ENCODE measurements at regions not wholly inside any gene's neighbourhood (a gene's known extent, or its start where the extent isn't known, plus 50 kb on each side); places are given as distances from the start of the nearest gene placed in this dataset.
"Not testable (repeated sequence)": the region's sequence is repeated elsewhere in the genome, so short reads cannot be mapped to it uniquely, and the experiment has no call there.

GRCh38 chr1:120541394-120541793 lies 126.6 kb downstream of the NBPF8 start:
- H3K4me3 ChIP-seq (replicated peaks in 1 of 2; ENCODE audit: low read depth in 2 of 2, low read length in 2 of 2); DNase-seq (ENCODE audit: low read depth in 2 of 2): not testable (repeated sequence)

- H3K4me3 ChIP-seq (replicated peaks in 1 of 2; ENCODE audit: low read depth in 2 of 2, low read length in 2 of 2); DNase-seq (ENCODE audit: low read depth in 2 of 2): not testable (repeated sequence)
Observed at GRCh38 chr1:120542365-120542764, 127.5 kb downstream of the NBPF8 start.

GRCh38 chr1:120542940-120543339 lies 128.1 kb downstream of the NBPF8 start:
- not testable (repeated sequence) for DNase-seq (ENCODE audit: low read depth in 2 of 2)

GRCh38 chr1:120544434-120544833 lies 129.6 kb downstream of the NBPF8 start:
- not testable (repeated sequence) for DNase-seq (ENCODE audit: low read depth in 2 of 2); H3K4me3 ChIP-seq (replicated peaks in 1 of 2; ENCODE audit: low read depth in 2 of 2, low read length in 2 of 2)
- TF ChIP-seq CTCF (IDR thresholded peaks at IDR 0.05; ENCODE audit: low read depth, low read length) = peak; percentile 38

More at GRCh38 chr1:120542940-120543339, 128.1 kb downstream of the NBPF8 start:
- H3K4me3 ChIP-seq (replicated peaks in 1 of 2; ENCODE audit: low read depth in 2 of 2, low read length in 2 of 2) = not testable (repeated sequence)

GRCh38 chr1:120550335-120550734 lies 135.5 kb downstream of the NBPF8 start:
- H3K4me3 ChIP-seq (replicated peaks in 1 of 2; ENCODE audit: low read depth in 2 of 2, low read length in 2 of 2) = not testable (repeated sequence)

GRCh38 chr1:120552190-120552589 lies 137.4 kb downstream of the NBPF8 start:
- H3K4me3 ChIP-seq (replicated peaks in 1 of 2; ENCODE audit: low read depth in 2 of 2, low read length in 2 of 2); DNase-seq (ENCODE audit: low read depth in 2 of 2): not testable (repeated sequence)

More at GRCh38 chr1:120550335-120550734, 135.5 kb downstream of the NBPF8 start:
- not testable (repeated sequence) for DNase-seq (ENCODE audit: low read depth in 2 of 2)

- H3K4me3 ChIP-seq (replicated peaks in 1 of 2; ENCODE audit: low read depth in 2 of 2, low read length in 2 of 2) = peak overlapping the region; percentile 52 to 61
- DNase-seq (ENCODE audit: low read depth in 2 of 2) = peak in 1 of 2 donors; percentile 19
Observed at GRCh38 chr1:120557605-120558302, 142.9 kb downstream of the NBPF8 start.

- peak; percentile 69 for DNase-seq (ENCODE audit: low read depth in 2 of 2)
Observed at GRCh38 chr1:120558303-120559060, 143.6 kb downstream of the NBPF8 start.

GRCh38 chr1:120561767-120562166 lies 146.9 kb downstream of the NBPF8 start:
- not testable (repeated sequence) for H3K4me3 ChIP-seq (replicated peaks in 1 of 2; ENCODE audit: low read depth in 2 of 2, low read length in 2 of 2); DNase-seq (ENCODE audit: low read depth in 2 of 2)

More at GRCh38 chr1:120558303-120559060, 143.6 kb downstream of the NBPF8 start:
- H3K4me3 ChIP-seq (replicated peaks in 1 of 2; ENCODE audit: low read depth in 2 of 2, low read length in 2 of 2) = peak overlapping the region; percentile 61

- not testable (repeated sequence) for DNase-seq (ENCODE audit: low read depth in 2 of 2); H3K4me3 ChIP-seq (replicated peaks in 1 of 2; ENCODE audit: low read depth in 2 of 2, low read length in 2 of 2)
Observed at GRCh38 chr1:120565396-120565795, 150.6 kb downstream of the NBPF8 start.

GRCh38 chr1:120567620-120568019 lies 152.8 kb downstream of the NBPF8 start:
- H3K4me3 ChIP-seq (replicated peaks in 1 of 2; ENCODE audit: low read depth in 2 of 2, low read length in 2 of 2); DNase-seq (ENCODE audit: low read depth in 2 of 2): not testable (repeated sequence)

GRCh38 chr1:120575201-120575600 lies 148.5 kb upstream of the NBPF26 start:
- not testable (repeated sequence) for DNase-seq (ENCODE audit: low read depth in 2 of 2); H3K4me3 ChIP-seq (replicated peaks in 1 of 2; ENCODE audit: low read depth in 2 of 2, low read length in 2 of 2)

- DNase-seq (ENCODE audit: low read depth in 2 of 2); H3K4me3 ChIP-seq (replicated peaks in 1 of 2; ENCODE audit: low read depth in 2 of 2, low read length in 2 of 2): not testable (repeated sequence)
Observed at GRCh38 chr1:120582135-120582534, 141.6 kb upstream of the NBPF26 start.

GRCh38 chr1:120586053-120586452 lies 137.7 kb upstream of the NBPF26 start:
- not testable (repeated sequence) for DNase-seq (ENCODE audit: low read depth in 2 of 2); H3K4me3 ChIP-seq (replicated peaks in 1 of 2; ENCODE audit: low read depth in 2 of 2, low read length in 2 of 2)

GRCh38 chr1:120588811-120589210 lies 134.9 kb upstream of the NBPF26 start:
- H3K4me3 ChIP-seq (replicated peaks in 1 of 2; ENCODE audit: low read depth in 2 of 2, low read length in 2 of 2); DNase-seq (ENCODE audit: low read depth in 2 of 2): not testable (repeated sequence)

- DNase-seq (ENCODE audit: low read depth in 2 of 2) = not testable (repeated sequence)
Observed at GRCh38 chr1:120591774-120592173, 132.0 kb upstream of the NBPF26 start.

GRCh38 chr1:120592943-120593342 lies 130.8 kb upstream of the NBPF26 start:
- DNase-seq (ENCODE audit: low read depth in 2 of 2); H3K4me3 ChIP-seq (replicated peaks in 1 of 2; ENCODE audit: low read depth in 2 of 2, low read length in 2 of 2): not testable (repeated sequence)

More at GRCh38 chr1:120591774-120592173, 132.0 kb upstream of the NBPF26 start:
- H3K4me3 ChIP-seq (replicated peaks in 1 of 2; ENCODE audit: low read depth in 2 of 2, low read length in 2 of 2) = not testable (repeated sequence)
